Lung microvascular endothelial cell (primary cell): ENCODE measurements at regions not wholly inside any gene's neighbourhood (a gene's known extent, or its start where the extent isn't known, plus 50 kb on each side); places are given as distances from the start of the nearest gene placed in this dataset.

Experiments
- DNase-seq, 2 donors: peaks; one replicate each; pipeline versions ENCODE4 v3.0.0 to v3.0.0-alpha.2; 2010; ENCODE audit warnings: low read depth in 2 of 2

DNA sequence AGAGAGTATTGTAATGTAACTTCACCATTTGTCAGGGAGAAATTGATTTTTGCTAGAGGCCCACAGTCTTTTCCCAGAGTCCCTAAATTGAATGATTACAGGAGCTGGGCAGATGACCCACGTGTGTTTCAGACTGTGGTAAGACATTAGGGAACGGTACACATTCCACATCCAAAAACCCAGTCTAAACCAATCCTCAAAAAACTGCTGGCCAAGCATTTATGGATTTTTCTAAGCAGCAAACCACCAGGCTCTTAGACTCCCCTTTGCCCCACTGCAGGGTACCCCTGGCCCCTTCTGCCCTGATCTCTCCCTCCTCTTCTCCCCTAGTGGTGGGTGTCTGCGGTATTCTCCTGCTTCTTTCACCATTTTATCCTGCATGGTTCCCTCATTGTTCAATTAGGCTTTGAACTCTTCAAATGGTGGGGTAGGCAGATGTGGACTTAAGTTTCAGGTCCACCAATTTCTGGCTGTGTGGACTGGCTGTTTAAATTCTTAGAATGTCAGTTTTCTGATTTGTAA is 135.5 kb upstream of the SORCS3 start:
- no peak for DNase-seq

- no peak for DNase-seq
These were observed 131.1 kb upstream of the SORCS3 start for GRCh38 chr10:104509981-104510380.

- DNase-seq, result no peak
These were observed 130.4 kb upstream of the SORCS3 start for GRCh38 chr10:104510644-104511043.

DNA sequence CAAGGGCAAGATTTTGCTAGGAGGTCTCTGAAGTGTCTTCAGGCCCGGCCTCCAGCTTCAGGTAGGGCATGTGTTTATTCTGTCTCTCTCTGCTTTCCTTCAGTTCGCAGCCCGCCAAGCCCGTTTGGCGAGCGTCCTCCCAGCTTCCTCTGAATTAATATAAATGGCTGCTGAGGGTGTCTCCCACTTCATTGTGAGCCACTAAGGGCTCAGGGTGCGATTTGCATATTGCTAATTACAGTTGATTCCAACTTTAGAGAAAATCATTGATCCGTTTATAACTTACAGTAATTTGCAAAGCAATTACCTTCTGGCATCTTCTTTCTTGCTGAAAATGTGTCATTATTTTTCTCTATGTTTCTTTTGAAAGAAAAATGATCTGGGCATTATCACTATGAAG is 128.3 kb upstream of the SORCS3 start:
- DNase-seq, result no peak

GRCh38 chr10:104515678-104516199 is 125.4 kb upstream of the SORCS3 start:
- no peak for DNase-seq

GRCh38 chr10:104516986-104517385 is 124.1 kb upstream of the SORCS3 start:
- no peak for DNase-seq

GRCh38 chr10:104517946-104518345 is 123.1 kb upstream of the SORCS3 start:
- no peak for DNase-seq

- DNase-seq, result no peak
These were observed 122.2 kb upstream of the SORCS3 start for GRCh38 chr10:104518891-104519290.

- no peak for DNase-seq
These were observed 120.4 kb upstream of the SORCS3 start for GRCh38 chr10:104520653-104521052.

- no peak for DNase-seq
These were observed 119.0 kb upstream of the SORCS3 start for GRCh38 chr10:104521901-104522694.

DNA sequence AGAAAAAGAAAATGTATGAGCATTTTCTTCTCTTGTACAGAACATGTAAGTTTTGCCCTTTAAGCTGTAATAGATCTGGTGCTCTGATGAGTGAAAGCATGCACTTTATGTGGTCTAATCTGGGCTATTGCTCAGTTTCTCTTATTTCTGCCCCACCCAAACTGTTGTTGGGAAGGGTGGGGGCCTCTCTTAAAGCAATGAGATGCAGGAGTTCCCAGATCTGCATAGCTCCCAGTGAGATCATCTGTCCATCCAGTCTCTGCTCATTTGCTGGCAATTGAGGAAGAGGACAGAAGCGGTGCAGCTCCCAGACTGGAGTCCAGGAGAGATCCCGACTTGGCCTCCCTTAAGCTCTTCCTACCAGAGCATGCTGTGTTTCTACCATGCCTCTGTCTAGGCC is 114.9 kb upstream of the SORCS3 start:
- DNase-seq, result no peak

- no peak for DNase-seq
These were observed 114.1 kb upstream of the SORCS3 start for GRCh38 chr10:104527013-104527412.

DNA sequence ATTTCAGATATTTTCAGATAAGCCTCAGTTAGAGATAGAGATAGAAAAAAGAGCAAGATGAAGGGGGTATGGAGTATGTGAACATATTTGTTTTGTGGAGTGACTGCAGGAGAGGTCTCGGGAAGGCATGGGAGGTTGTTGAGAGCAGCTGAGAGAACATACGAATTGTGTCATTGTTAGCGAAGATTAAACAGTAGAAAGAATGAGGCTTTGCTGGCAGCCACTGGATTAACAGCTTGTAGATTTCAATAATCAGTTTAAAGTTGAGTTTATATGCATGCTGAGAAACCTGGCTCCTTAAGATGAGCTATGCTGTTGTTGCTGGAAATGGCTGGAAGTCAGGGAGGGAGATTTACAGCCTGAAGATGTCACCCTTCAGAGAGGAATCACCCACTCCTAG is 100.9 kb upstream of the SORCS3 start:
- DNase-seq, result no peak

- no peak for DNase-seq
These were observed 99.3 kb upstream of the SORCS3 start for GRCh38 chr10:104541820-104542219.

- no peak for DNase-seq
These were observed 94.8 kb upstream of the SORCS3 start for GRCh38 chr10:104546336-104546735.

DNA sequence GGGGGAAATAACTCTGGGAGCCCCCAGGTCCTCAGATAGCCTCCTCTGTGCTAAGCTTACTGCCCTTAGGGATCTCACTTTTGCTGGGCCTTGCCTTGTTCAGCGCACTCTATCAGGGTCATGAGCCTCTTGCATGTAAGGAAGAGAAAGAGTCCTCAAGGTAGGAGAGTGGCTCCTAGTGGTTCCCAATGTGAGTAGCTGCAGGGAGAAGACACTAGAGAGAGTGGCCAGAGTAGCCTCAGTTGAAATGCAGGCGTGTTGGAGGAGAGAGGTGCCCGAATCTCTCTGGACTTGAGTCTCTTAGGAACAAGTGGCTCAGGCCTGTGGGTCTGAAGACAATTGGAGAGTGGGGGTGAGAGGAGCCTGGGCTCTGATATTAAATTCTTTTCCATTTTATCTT is 94.3 kb upstream of the SORCS3 start:
- DNase-seq, result no peak

DNA sequence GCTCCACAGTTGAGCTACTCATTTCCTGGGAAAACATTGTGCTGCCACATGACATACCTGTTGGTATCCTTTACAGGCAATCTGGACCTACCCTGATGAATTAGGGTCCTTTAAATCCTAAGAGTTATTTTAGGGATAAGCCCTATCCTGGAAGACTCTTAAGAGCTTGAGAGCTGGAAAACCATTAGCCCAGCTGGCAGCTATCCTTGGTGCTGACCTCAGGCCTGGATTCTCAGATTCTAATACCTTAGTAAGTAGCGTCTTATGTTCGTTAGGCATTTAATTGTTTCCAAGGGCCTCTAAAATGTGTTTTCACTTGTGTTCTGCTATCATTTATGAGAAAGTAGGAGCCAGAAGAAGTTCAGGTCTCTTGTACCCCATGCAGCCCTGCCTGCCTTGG is 93.0 kb upstream of the SORCS3 start:
- peak in 1 of 2 donors; percentile 33 for DNase-seq

GRCh38 chr10:104556831-104557230 is 84.3 kb upstream of the SORCS3 start:
- no peak for DNase-seq

DNA sequence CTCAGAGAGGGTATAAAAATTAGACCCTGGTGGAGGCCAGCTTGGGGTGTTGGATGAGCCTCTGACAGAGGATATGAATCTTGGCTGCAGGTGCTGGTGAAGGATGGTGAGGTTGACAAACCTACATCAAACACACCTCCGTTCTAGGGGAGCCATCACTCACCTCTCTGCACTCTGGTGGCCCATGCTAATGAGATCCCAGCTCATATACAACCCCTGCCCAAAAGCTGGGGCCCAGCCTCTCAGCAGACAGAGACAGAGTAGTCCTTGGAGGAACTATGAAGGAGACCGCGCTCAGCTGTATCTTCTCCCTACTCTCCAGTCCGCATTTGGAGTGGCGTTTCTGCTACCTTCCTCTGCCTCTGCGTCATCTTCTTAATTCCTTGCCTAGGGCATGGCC is 83.1 kb upstream of the SORCS3 start:
- no peak for DNase-seq

GRCh38 chr10:104559935-104560334 is 81.2 kb upstream of the SORCS3 start:
- DNase-seq, result no peak

DNA sequence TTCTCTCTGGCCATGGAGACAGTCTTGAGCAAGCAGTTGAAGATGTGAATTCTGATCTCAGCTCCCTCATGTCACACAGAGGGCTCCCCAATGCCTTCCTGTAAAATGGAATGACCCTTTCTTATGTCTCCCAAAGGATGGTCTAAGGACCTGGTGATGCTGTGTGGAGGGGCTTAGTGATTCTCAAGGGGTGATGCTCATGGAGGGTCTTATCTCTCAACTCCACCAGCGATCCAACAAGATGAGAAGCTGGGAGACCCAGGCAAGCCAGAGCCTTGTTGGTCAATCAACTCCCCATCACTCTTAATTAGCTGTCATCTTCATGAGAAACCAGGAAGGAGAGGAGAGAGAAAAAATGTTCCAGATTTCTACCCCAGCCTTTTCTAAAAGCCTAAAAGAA is 78.0 kb upstream of the SORCS3 start:
- no peak for DNase-seq

GRCh38 chr10:104563548-104563947 is 77.5 kb upstream of the SORCS3 start:
- DNase-seq, result no peak

DNA sequence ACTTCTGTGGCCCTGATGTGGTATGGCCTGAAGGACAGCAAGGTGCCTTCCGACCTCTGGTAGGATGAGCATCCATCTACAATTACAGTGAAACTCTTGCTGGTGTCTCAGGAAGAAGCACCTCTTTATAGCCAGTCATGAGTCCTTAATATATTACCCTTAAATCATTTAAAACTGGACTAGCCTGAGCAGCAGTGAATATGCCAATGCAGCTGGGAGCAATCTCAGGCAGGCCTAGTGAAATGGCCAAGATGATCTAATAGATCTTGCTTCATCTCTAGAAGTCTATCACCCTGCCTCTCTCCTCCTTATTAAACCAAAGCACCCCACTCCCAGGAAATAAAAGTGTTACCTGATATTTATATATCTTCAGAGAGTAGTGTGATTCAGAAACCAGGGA is 66.7 kb upstream of the SORCS3 start:
- no peak for DNase-seq
